Central memory CD4-positive, alpha-beta T cell (primary cell): ENCODE measurements at regions not wholly inside any gene's neighbourhood (a gene's known extent, or its start where the extent isn't known, plus 50 kb on each side); places are given as distances from the start of the nearest gene placed in this dataset.

Source experiments
- DNase-seq: peaks from one replicate; pipeline ENCODE4 v3.0.0; 2022

GRCh38 chr4:130393231-130393630 is 1297.3 kb downstream of the C4orf33 start:
- no peak for DNase-seq

GRCh38 chr4:130393642-130394041 is 1297.7 kb downstream of the C4orf33 start:
- no peak for DNase-seq

GRCh38 chr4:130395871-130396270 is 1299.9 kb downstream of the C4orf33 start:
- DNase-seq: no peak

GRCh38 chr4:130403221-130403620 is 1307.3 kb downstream of the C4orf33 start:
- no peak for DNase-seq

- no peak for DNase-seq
These were observed 1320.3 kb downstream of the C4orf33 start for GRCh38 chr4:130416228-130416627.

GRCh38 chr4:130419211-130419975 is 1323.4 kb downstream of the C4orf33 start:
- no peak for DNase-seq

GRCh38 chr4:130422261-130422660 is 1326.3 kb downstream of the C4orf33 start:
- DNase-seq: no peak

- no peak for DNase-seq
These were observed 1328.3 kb downstream of the C4orf33 start for GRCh38 chr4:130424211-130424610.

GRCh38 chr4:130432289-130432688 is 1336.3 kb downstream of the C4orf33 start:
- no peak for DNase-seq

- no peak for DNase-seq
These were observed 1353.8 kb downstream of the C4orf33 start for GRCh38 chr4:130449741-130450140.

- no peak for DNase-seq
These were observed 1372.4 kb downstream of the C4orf33 start for GRCh38 chr4:130468340-130468739.

- no peak for DNase-seq
These were observed 1382.5 kb downstream of the C4orf33 start for GRCh38 chr4:130478406-130478805.

- DNase-seq: no peak
These were observed 1383.1 kb downstream of the C4orf33 start for GRCh38 chr4:130479020-130479419.

- DNase-seq: no peak
These were observed 1383.7 kb downstream of the C4orf33 start for GRCh38 chr4:130479674-130480073.

GRCh38 chr4:130484826-130485225 is 1388.9 kb downstream of the C4orf33 start:
- no peak for DNase-seq

- DNase-seq: no peak
These were observed 1389.4 kb downstream of the C4orf33 start for GRCh38 chr4:130485371-130485770.

- no peak for DNase-seq
These were observed 1390.2 kb downstream of the C4orf33 start for GRCh38 chr4:130486186-130486585.

- DNase-seq: no peak
These were observed 1390.9 kb downstream of the C4orf33 start for GRCh38 chr4:130486841-130487240.

GRCh38 chr4:130510661-130511060 is 1414.7 kb downstream of the C4orf33 start:
- no peak for DNase-seq

GRCh38 chr4:130511776-130512175 is 1415.8 kb downstream of the C4orf33 start:
- DNase-seq: no peak

- no peak for DNase-seq
These were observed 1428.1 kb downstream of the C4orf33 start for GRCh38 chr4:130524057-130524456.

GRCh38 chr4:130530505-130530904 is 1434.6 kb downstream of the C4orf33 start:
- DNase-seq: no peak

- no peak for DNase-seq
These were observed 1438.7 kb downstream of the C4orf33 start for GRCh38 chr4:130534651-130535050.

- DNase-seq: no peak
These were observed 1447.0 kb downstream of the C4orf33 start for GRCh38 chr4:130542953-130543352.

GRCh38 chr4:130545171-130545570 is 1449.2 kb downstream of the C4orf33 start:
- DNase-seq: no peak
